ENCODE measurements at regions not wholly inside any gene's neighbourhood (a gene's known extent, or its start where the extent isn't known, plus 50 kb on each side); places are given as distances from the start of the nearest gene placed in this dataset.

GRCh38 chr13:108455320-108455719, 174.1 kb upstream of the MYO16 start:
- no peak overlapping the region for H3K27ac ChIP-seq
- H3K4me3 ChIP-seq = no peak overlapping the region
- H3K9me3 ChIP-seq = peaks cover under 1% of the 10 kb centered on the region
- WGBS = 100% methylated on average over 2 of the region's 2 CpGs
- no peaks in the 10 kb centered on the region for H3K36me3 ChIP-seq
- no peaks in the 10 kb centered on the region for H3K27me3 ChIP-seq
- no peaks in the 10 kb centered on the region for H3K4me1 ChIP-seq
- no peak for DNase-seq (ENCODE audit: low spot score in 2 of 2)
- TF ChIP-seq CTCF (IDR thresholded peaks at IDR 0.05) (no peak), POLR2AphosphoS5 (IDR thresholded peaks at IDR 0.05) (no peak), EP300 (IDR thresholded peaks at IDR 0.05) (no peak), POLR2A (IDR thresholded peaks at IDR 0.05) (no peak)

- 90% methylated on average over 4 of the region's 4 CpGs for WGBS
- TF ChIP-seq POLR2A (IDR thresholded peaks at IDR 0.05) (no peak), CTCF (IDR thresholded peaks at IDR 0.05) (no peak), POLR2AphosphoS5 (IDR thresholded peaks at IDR 0.05) (no peak), EP300 (IDR thresholded peaks at IDR 0.05) (no peak)
- Histone ChIP-seq H3K4me1 (no peaks in the 10 kb centered on the region), H3K4me3 (no peak overlapping the region), H3K27ac (no peak overlapping the region), H3K9me3 (peaks cover 3% of the 10 kb centered on the region), H3K36me3 (no peaks in the 10 kb centered on the region), H3K27me3 (no peaks in the 10 kb centered on the region)
- DNase-seq (ENCODE audit: low spot score in 2 of 2) = no peak
Measured at GRCh38 chr13:108460043-108460442, 169.4 kb upstream of the MYO16 start.

GRCh38 chr13:108460746-108461145, 168.7 kb upstream of the MYO16 start:
- WGBS = 44% methylated on average over 4 of the region's 4 CpGs
- Histone ChIP-seq H3K27ac (no peak overlapping the region), H3K4me1 (no peaks in the 10 kb centered on the region), H3K36me3 (no peaks in the 10 kb centered on the region), H3K27me3 (no peaks in the 10 kb centered on the region), H3K4me3 (no peak overlapping the region), H3K9me3 (peaks cover 3% of the 10 kb centered on the region)
- TF ChIP-seq EP300 (IDR thresholded peaks at IDR 0.05) (no peak), CTCF (IDR thresholded peaks at IDR 0.05) (no peak), POLR2AphosphoS5 (IDR thresholded peaks at IDR 0.05) (no peak), POLR2A (IDR thresholded peaks at IDR 0.05) (no peak)
- no peak for DNase-seq (ENCODE audit: low spot score in 2 of 2)

GRCh38 chr13:108463340-108463739, 166.1 kb upstream of the MYO16 start:
- H3K27ac ChIP-seq = no peak overlapping the region
- TF ChIP-seq POLR2AphosphoS5 (IDR thresholded peaks at IDR 0.05) (no peak), CTCF (IDR thresholded peaks at IDR 0.05) (no peak), EP300 (IDR thresholded peaks at IDR 0.05) (no peak), POLR2A (IDR thresholded peaks at IDR 0.05) (no peak)
- 82% methylated on average over 3 of the region's 3 CpGs for WGBS

GRCh38 chr13:108470921-108471320, 158.5 kb upstream of the MYO16 start:
- H3K4me1 ChIP-seq = no peaks in the 10 kb centered on the region
- DNase-seq (ENCODE audit: low spot score in 2 of 2) = no peak
- WGBS = 72% methylated on average over 5 of the region's 5 CpGs
- peaks cover 5% of the 10 kb centered on the region for H3K9me3 ChIP-seq
- no peaks in the 10 kb centered on the region for H3K27me3 ChIP-seq
- no peak overlapping the region for H3K27ac ChIP-seq
- TF ChIP-seq POLR2AphosphoS5 (IDR thresholded peaks at IDR 0.05) (no peak), POLR2A (IDR thresholded peaks at IDR 0.05) (no peak), EP300 (IDR thresholded peaks at IDR 0.05) (no peak)
- no peak overlapping the region for H3K4me3 ChIP-seq
- no peaks in the 10 kb centered on the region for H3K36me3 ChIP-seq

More at GRCh38 chr13:108463340-108463739, 166.1 kb upstream of the MYO16 start:
- H3K4me1 ChIP-seq = no peaks in the 10 kb centered on the region
- no peak overlapping the region for H3K4me3 ChIP-seq
- no peak for DNase-seq (ENCODE audit: low spot score in 2 of 2)
- H3K27me3 ChIP-seq = no peaks in the 10 kb centered on the region
- no peaks in the 10 kb centered on the region for H3K36me3 ChIP-seq
- H3K9me3 ChIP-seq = peaks cover 8% of the 10 kb centered on the region

GRCh38 chr13:108475181-108475580, 154.2 kb upstream of the MYO16 start:
- Histone ChIP-seq H3K9me3 (no peaks in the 10 kb centered on the region), H3K4me3 (no peak overlapping the region), H3K36me3 (no peaks in the 10 kb centered on the region), H3K27ac (no peak overlapping the region), H3K27me3 (no peaks in the 10 kb centered on the region), H3K4me1 (no peaks in the 10 kb centered on the region)
- no peak for DNase-seq (ENCODE audit: low spot score in 2 of 2)
- TF ChIP-seq POLR2AphosphoS5 (IDR thresholded peaks at IDR 0.05) = no peak
- TF ChIP-seq POLR2A (IDR thresholded peaks at IDR 0.05) = no peak
- no peak for TF ChIP-seq CTCF (IDR thresholded peaks at IDR 0.05)
- no peak for TF ChIP-seq EP300 (IDR thresholded peaks at IDR 0.05)
- WGBS = 79% methylated on average over 2 of the region's 2 CpGs
